ENCODE measurements at regions not wholly inside any gene's neighbourhood (a gene's known extent, or its start where the extent isn't known, plus 50 kb on each side); places are given as distances from the start of the nearest gene placed in this dataset.

- H3K27me3 ChIP-seq: no peaks in the 10 kb centered on the region
- H3K4me1 ChIP-seq (ENCODE audit: insufficient read depth): no peaks in the 10 kb centered on the region
- no peak overlapping the region for H3K4me2 ChIP-seq
- no peaks in the 10 kb centered on the region for H3K36me3 ChIP-seq (replicated peaks; ENCODE audit: insufficient read depth, low read depth)
- 64% methylated on average over 1 of the region's 1 CpG for WGBS (ENCODE audit: low lambda C conversion rate, missing lambda C conversion rate)
- no peaks in the 10 kb centered on the region for H3K9me2 ChIP-seq (replicated peaks; ENCODE audit: insufficient read depth)
- TF ChIP-seq EZH2 (IDR thresholded peaks at IDR 0.05; ENCODE audit: borderline replicate concordance) (no peak), EZH2phosphoT487 (IDR thresholded peaks at IDR 0.05; ENCODE audit: low read depth, severe bottlenecking, unreplicated experiment) (no peak), CTCF (IDR thresholded peaks at IDR 0.05; ENCODE audit: poor library complexity) (peak; percentile 34)
- H3K79me2 ChIP-seq: no peaks in the 10 kb centered on the region
- H3K4me3 ChIP-seq: no peak overlapping the region
- H2AFZ ChIP-seq: no peak overlapping the region
- no peak overlapping the region for H3K27ac ChIP-seq
- H3K9me3 ChIP-seq (ENCODE audit: low read depth): no peaks in the 10 kb centered on the region
- H4K20me1 ChIP-seq (ENCODE audit: insufficient read depth, poor library complexity, severe bottlenecking): no peaks in the 10 kb centered on the region
- no peak for DNase-seq (ENCODE audit: low spot score)
These were observed 57.9 kb upstream of the TMEM72 start for GRCh38 chr10:44853148-44853734.

GRCh38 chr10:44853796-44854195, 57.3 kb upstream of the TMEM72 start:
- H3K9me2 ChIP-seq (replicated peaks; ENCODE audit: insufficient read depth): no peaks in the 10 kb centered on the region
- no peak overlapping the region for H2AFZ ChIP-seq
- TF ChIP-seq CTCF (IDR thresholded peaks at IDR 0.05; ENCODE audit: poor library complexity) (no peak), EZH2phosphoT487 (IDR thresholded peaks at IDR 0.05; ENCODE audit: low read depth, severe bottlenecking, unreplicated experiment) (no peak), EZH2 (IDR thresholded peaks at IDR 0.05; ENCODE audit: borderline replicate concordance) (no peak)
- 93% methylated on average over 5 of the region's 6 CpGs for WGBS (ENCODE audit: low lambda C conversion rate, missing lambda C conversion rate)
- no peak overlapping the region for H3K4me2 ChIP-seq
- no peaks in the 10 kb centered on the region for H4K20me1 ChIP-seq (ENCODE audit: insufficient read depth, poor library complexity, severe bottlenecking)
- H3K27ac ChIP-seq: no peak overlapping the region
- H3K4me3 ChIP-seq: no peak overlapping the region
- no peak for DNase-seq (ENCODE audit: low spot score)
- H3K36me3 ChIP-seq (replicated peaks; ENCODE audit: insufficient read depth, low read depth): no peaks in the 10 kb centered on the region
- H3K9me3 ChIP-seq (ENCODE audit: low read depth): no peaks in the 10 kb centered on the region
- H3K4me1 ChIP-seq (ENCODE audit: insufficient read depth): no peaks in the 10 kb centered on the region
- H3K79me2 ChIP-seq: no peaks in the 10 kb centered on the region
- H3K27me3 ChIP-seq: no peaks in the 10 kb centered on the region

GRCh38 chr10:44854693-44855350, 56.3 kb upstream of the TMEM72 start:
- DNase-seq (ENCODE audit: low spot score): no peak
- Histone ChIP-seq H2AFZ (no peak overlapping the region), H3K4me2 (no peak overlapping the region), H3K9me2 (replicated peaks; ENCODE audit: insufficient read depth) (no peaks in the 10 kb centered on the region), H3K4me3 (no peak overlapping the region), H4K20me1 (ENCODE audit: insufficient read depth, poor library complexity, severe bottlenecking) (no peaks in the 10 kb centered on the region), H3K27me3 (no peaks in the 10 kb centered on the region), H3K27ac (no peak overlapping the region), H3K36me3 (replicated peaks; ENCODE audit: insufficient read depth, low read depth) (no peaks in the 10 kb centered on the region), H3K9me3 (ENCODE audit: low read depth) (no peaks in the 10 kb centered on the region), H3K79me2 (no peaks in the 10 kb centered on the region), H3K4me1 (ENCODE audit: insufficient read depth) (no peaks in the 10 kb centered on the region)
- TF ChIP-seq EZH2 (IDR thresholded peaks at IDR 0.05; ENCODE audit: borderline replicate concordance) (no peak), EZH2phosphoT487 (IDR thresholded peaks at IDR 0.05; ENCODE audit: low read depth, severe bottlenecking, unreplicated experiment) (no peak), CTCF (IDR thresholded peaks at IDR 0.05; ENCODE audit: poor library complexity) (no peak)
- WGBS (ENCODE audit: low lambda C conversion rate, missing lambda C conversion rate): 85% methylated on average over 9 of the region's 9 CpGs

All from hepatocyte (in vitro differentiated cells).